ENCODE measurements at regions not wholly inside any gene's neighbourhood (a gene's known extent, or its start where the extent isn't known, plus 50 kb on each side); places are given as distances from the start of the nearest gene placed in this dataset.

DNA sequence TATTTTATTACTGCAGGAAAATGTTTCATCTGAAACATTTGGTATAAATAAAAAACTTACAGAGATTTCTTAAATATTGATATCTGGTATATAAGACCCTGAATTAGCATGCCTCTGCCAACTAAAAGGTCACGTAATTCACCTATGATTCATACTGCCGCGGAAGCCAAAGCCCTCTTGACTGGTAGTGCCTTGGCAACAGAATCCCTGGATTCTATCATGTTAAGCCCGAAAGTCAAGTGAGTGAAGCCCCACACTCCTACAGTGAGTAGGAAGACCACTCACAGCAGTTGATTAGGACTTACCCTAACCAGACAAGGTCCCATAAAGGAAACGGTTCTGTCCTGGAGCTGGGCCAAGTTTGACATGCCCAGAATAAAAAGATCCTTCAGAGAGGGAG, 175.6 kb upstream of the NREP start:
- Mint-ChIP-seq H3K4me1 (no peaks in the 10 kb centered on the region), H3K27me3 (ENCODE audit: low read depth) (no peaks in the 10 kb centered on the region), H3K36me3 (ENCODE audit: low read depth) (no peaks in the 10 kb centered on the region), H3K27ac (ENCODE audit: unreplicated experiment) (no peak overlapping the region), H3K9me3 (peaks cover 5% of the 10 kb centered on the region), H3K4me3 (no peak overlapping the region)
- no peak for TF ChIP-seq CTCF (conservative IDR thresholded peaks at IDR 0.05)
- DNase-seq (ENCODE audit: low read depth, low spot score): no peak

- no peak overlapping the region for H3K27ac Mint-ChIP-seq (ENCODE audit: unreplicated experiment)
- H3K4me3 Mint-ChIP-seq: no peak overlapping the region
- TF ChIP-seq CTCF (conservative IDR thresholded peaks at IDR 0.05): no peak
- no peak for DNase-seq (ENCODE audit: low read depth, low spot score)
- H3K9me3 Mint-ChIP-seq: peaks cover 5% of the 10 kb centered on the region
- H3K4me1 Mint-ChIP-seq: no peaks in the 10 kb centered on the region
- H3K27me3 Mint-ChIP-seq (ENCODE audit: low read depth): no peaks in the 10 kb centered on the region
- H3K36me3 Mint-ChIP-seq (ENCODE audit: low read depth): no peaks in the 10 kb centered on the region
These were observed 175.2 kb upstream of the NREP start for GRCh38 chr5:111932199-111932598.

- Mint-ChIP-seq H3K27me3 (ENCODE audit: low read depth) (no peaks in the 10 kb centered on the region), H3K4me3 (no peak overlapping the region), H3K27ac (ENCODE audit: unreplicated experiment) (no peak overlapping the region), H3K9me3 (peaks cover 5% of the 10 kb centered on the region), H3K4me1 (no peaks in the 10 kb centered on the region), H3K36me3 (ENCODE audit: low read depth) (no peaks in the 10 kb centered on the region)
- DNase-seq (ENCODE audit: low read depth, low spot score): no peak
- no peak for TF ChIP-seq CTCF (conservative IDR thresholded peaks at IDR 0.05)
These were observed 174.7 kb upstream of the NREP start for GRCh38 chr5:111931655-111932054.

GRCh38 chr5:111930905-111931461, 174.0 kb upstream of the NREP start:
- no peak for TF ChIP-seq CTCF (conservative IDR thresholded peaks at IDR 0.05)
- Mint-ChIP-seq H3K9me3 (peaks cover 5% of the 10 kb centered on the region), H3K4me1 (no peaks in the 10 kb centered on the region), H3K27me3 (ENCODE audit: low read depth) (no peaks in the 10 kb centered on the region), H3K4me3 (no peak overlapping the region), H3K36me3 (ENCODE audit: low read depth) (no peaks in the 10 kb centered on the region), H3K27ac (ENCODE audit: unreplicated experiment) (no peak overlapping the region)
- DNase-seq (ENCODE audit: low read depth, low spot score): no peak

GRCh38 chr5:111930449-111930848, 173.5 kb upstream of the NREP start:
- peaks cover 5% of the 10 kb centered on the region for H3K9me3 Mint-ChIP-seq
- DNase-seq (ENCODE audit: low read depth, low spot score): no peak
- no peak for TF ChIP-seq CTCF (conservative IDR thresholded peaks at IDR 0.05)

DNA sequence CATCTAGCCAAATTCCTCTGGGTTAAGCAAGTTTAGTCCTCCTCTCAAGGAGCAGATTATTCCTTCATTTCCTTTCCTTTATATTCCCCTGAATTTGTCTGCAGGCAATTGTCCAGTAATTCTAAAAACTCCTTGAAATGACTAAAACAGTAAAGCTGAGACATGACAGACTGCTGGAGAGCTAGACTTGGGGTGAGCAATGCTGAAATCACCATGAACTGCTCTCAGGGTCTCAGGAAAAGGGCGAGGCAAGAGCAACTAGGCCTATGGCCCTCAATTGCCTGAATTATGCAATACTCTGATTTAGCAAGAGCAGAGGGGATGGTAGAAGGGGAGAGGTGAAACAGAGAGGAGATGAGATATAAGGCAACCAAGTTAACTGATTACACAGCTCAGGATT, 172.9 kb upstream of the NREP start:
- Mint-ChIP-seq H3K27ac (ENCODE audit: unreplicated experiment) (no peak overlapping the region), H3K27me3 (ENCODE audit: low read depth) (no peaks in the 10 kb centered on the region)
- no peak for DNase-seq (ENCODE audit: low read depth, low spot score)

More at GRCh38 chr5:111930449-111930848, 173.5 kb upstream of the NREP start:
- Mint-ChIP-seq H3K27ac (ENCODE audit: unreplicated experiment) (no peak overlapping the region), H3K4me1 (no peaks in the 10 kb centered on the region), H3K36me3 (ENCODE audit: low read depth) (no peaks in the 10 kb centered on the region), H3K27me3 (ENCODE audit: low read depth) (no peaks in the 10 kb centered on the region), H3K4me3 (no peak overlapping the region)

More for the DNA sequence above, 172.9 kb upstream of the NREP start:
- Mint-ChIP-seq H3K9me3 (peaks cover 2% of the 10 kb centered on the region), H3K4me1 (no peaks in the 10 kb centered on the region), H3K36me3 (ENCODE audit: low read depth) (no peaks in the 10 kb centered on the region), H3K4me3 (no peak overlapping the region)
- no peak for TF ChIP-seq CTCF (conservative IDR thresholded peaks at IDR 0.05)
